ENCODE measurements at regions not wholly inside any gene's neighbourhood (a gene's known extent, or its start where the extent isn't known, plus 50 kb on each side); places are given as distances from the start of the nearest gene placed in this dataset.

GRCh38 chr12:124078800-124079199, 105.8 kb downstream of the ZNF664 start:
- Histone ChIP-seq H3K4me1 (no peaks in the 10 kb centered on the region), H3K27me3 (no peaks in the 10 kb centered on the region), H3K27ac (no peak overlapping the region), H3K36me3 (no peaks in the 10 kb centered on the region), H3K9me3 (no peaks in the 10 kb centered on the region), H3K4me3 (no peak overlapping the region)
- TF ChIP-seq CTCF (IDR thresholded peaks at IDR 0.05) (no peak), POLR2AphosphoS5 (IDR thresholded peaks at IDR 0.05; ENCODE audit: insufficient read depth in 1 of 2, low read depth in 1 of 2) (no peak), POLR2A (IDR thresholded peaks at IDR 0.05) (no peak)
- intact Hi-C loops (cut with DNase I) = no loop called here
- no peak for DNase-seq (ENCODE audit: extremely low spot score in 2 of 2)

GRCh38 chr12:124080649-124081048, 107.6 kb downstream of the ZNF664 start:
- no peaks in the 10 kb centered on the region for H3K4me1 ChIP-seq
- H3K27me3 ChIP-seq = no peaks in the 10 kb centered on the region
- no peaks in the 10 kb centered on the region for H3K36me3 ChIP-seq
- H3K4me3 ChIP-seq = no peak overlapping the region
- no peaks in the 10 kb centered on the region for H3K9me3 ChIP-seq
- TF ChIP-seq POLR2A (IDR thresholded peaks at IDR 0.05) (no peak), CTCF (IDR thresholded peaks at IDR 0.05) (no peak), POLR2AphosphoS5 (IDR thresholded peaks at IDR 0.05; ENCODE audit: insufficient read depth in 1 of 2, low read depth in 1 of 2) (no peak)
- DNase-seq (ENCODE audit: extremely low spot score in 2 of 2) = no peak
- intact Hi-C loops (cut with DNase I) = no loop called here
- no peak overlapping the region for H3K27ac ChIP-seq

GRCh38 chr12:124082012-124082411, 109.0 kb downstream of the ZNF664 start:
- TF ChIP-seq POLR2A (IDR thresholded peaks at IDR 0.05) = no peak
- no peak for TF ChIP-seq POLR2AphosphoS5 (IDR thresholded peaks at IDR 0.05; ENCODE audit: insufficient read depth in 1 of 2, low read depth in 1 of 2)
- no peak for TF ChIP-seq CTCF (IDR thresholded peaks at IDR 0.05)
- no peaks in the 10 kb centered on the region for H3K27me3 ChIP-seq
- DNase-seq (ENCODE audit: extremely low spot score in 2 of 2) = no peak
- no peaks in the 10 kb centered on the region for H3K4me1 ChIP-seq
- intact Hi-C loops (cut with DNase I) = no loop called here
- no peak overlapping the region for H3K4me3 ChIP-seq
- no peaks in the 10 kb centered on the region for H3K9me3 ChIP-seq
- no peaks in the 10 kb centered on the region for H3K36me3 ChIP-seq
- no peak overlapping the region for H3K27ac ChIP-seq

DNA sequence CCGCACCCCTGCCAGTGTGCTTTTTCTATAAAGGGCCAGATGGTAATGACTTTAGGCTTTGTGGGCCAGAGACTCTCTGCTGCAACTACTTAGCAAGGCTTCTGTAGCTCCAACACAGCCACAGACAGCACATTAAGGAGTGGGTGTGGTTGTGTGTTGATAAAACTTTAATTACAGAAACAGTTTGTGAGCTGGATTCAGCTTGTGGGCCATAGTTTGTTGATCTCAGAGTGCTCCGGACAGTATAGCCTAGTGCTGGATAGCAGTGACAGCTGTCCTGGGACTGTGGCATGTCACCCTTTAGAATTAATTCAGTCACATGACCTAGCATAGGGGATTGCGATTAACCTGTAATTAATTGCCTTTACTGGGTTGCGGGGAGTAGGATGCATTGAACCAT, 109.7 kb downstream of the ZNF664 start:
- no peak for TF ChIP-seq POLR2A (IDR thresholded peaks at IDR 0.05)
- TF ChIP-seq POLR2AphosphoS5 (IDR thresholded peaks at IDR 0.05; ENCODE audit: insufficient read depth in 1 of 2, low read depth in 1 of 2) = no peak
- TF ChIP-seq CTCF (IDR thresholded peaks at IDR 0.05) = no peak
- no peak overlapping the region for H3K4me3 ChIP-seq
- intact Hi-C loops (cut with DNase I) = no loop called here
- H3K36me3 ChIP-seq = no peaks in the 10 kb centered on the region
- H3K27ac ChIP-seq = no peak overlapping the region
- no peaks in the 10 kb centered on the region for H3K9me3 ChIP-seq
- H3K27me3 ChIP-seq = no peaks in the 10 kb centered on the region
- H3K4me1 ChIP-seq = peaks cover 4% of the 10 kb centered on the region
- DNase-seq (ENCODE audit: extremely low spot score in 2 of 2) = no peak

- no peaks in the 10 kb centered on the region for H3K36me3 ChIP-seq
- DNase-seq (ENCODE audit: extremely low spot score in 2 of 2) = no peak
- intact Hi-C loops (cut with DNase I) = no loop called here
- no peak overlapping the region for H3K4me3 ChIP-seq
- no peak for TF ChIP-seq POLR2AphosphoS5 (IDR thresholded peaks at IDR 0.05; ENCODE audit: insufficient read depth in 1 of 2, low read depth in 1 of 2)
- H3K9me3 ChIP-seq = no peaks in the 10 kb centered on the region
- no peaks in the 10 kb centered on the region for H3K27me3 ChIP-seq
- H3K4me1 ChIP-seq = peaks cover 11% of the 10 kb centered on the region
- H3K27ac ChIP-seq = no peak overlapping the region
These were observed 110.7 kb downstream of the ZNF664 start for GRCh38 chr12:124083708-124084107.
